ENCODE measurements at regions not wholly inside any gene's neighbourhood (a gene's known extent, or its start where the extent isn't known, plus 50 kb on each side); places are given as distances from the start of the nearest gene placed in this dataset.

- ATAC-seq (no peak), DNase-seq (no peak)
- H3K4me1 ChIP-seq = no peaks in the 10 kb centered on the region
- H3K27me3 ChIP-seq = no peaks in the 10 kb centered on the region
- H3K9me3 ChIP-seq = no peaks in the 10 kb centered on the region
- no peak for TF ChIP-seq CTCF (IDR thresholded peaks at IDR 0.05)
- no peaks in the 10 kb centered on the region for H3K36me3 ChIP-seq
- H3K4me3 ChIP-seq = no peak overlapping the region
- intact Hi-C loops (cut with DNase I) = no loop called here
- no peak overlapping the region for H3K27ac ChIP-seq
Measured at GRCh38 chr6:111959766-111960165, 86.5 kb upstream of the FYN start.

GRCh38 chr6:111967131-111967530 lies 86.8 kb upstream of the CCN6 start:
- Histone ChIP-seq H3K27me3 (no peaks in the 10 kb centered on the region), H3K4me3 (no peak overlapping the region), H3K4me1 (peaks cover 6% of the 10 kb centered on the region), H3K9me3 (no peaks in the 10 kb centered on the region), H3K27ac (no peak overlapping the region), H3K36me3 (no peaks in the 10 kb centered on the region)
- intact Hi-C loops (cut with DNase I) = no loop called here
- DNase-seq (no peak), ATAC-seq (no peak)
- no peak for TF ChIP-seq CTCF (IDR thresholded peaks at IDR 0.05)

GRCh38 chr6:111970426-111970825 lies 83.5 kb upstream of the CCN6 start:
- Histone ChIP-seq H3K27me3 (no peaks in the 10 kb centered on the region), H3K27ac (no peak overlapping the region), H3K9me3 (no peaks in the 10 kb centered on the region), H3K36me3 (no peaks in the 10 kb centered on the region), H3K4me3 (no peak overlapping the region), H3K4me1 (peaks cover 15% of the 10 kb centered on the region)
- ATAC-seq = peak; percentile 45
- intact Hi-C loops (cut with DNase I) = no loop called here
- no peak for DNase-seq
- no peak for TF ChIP-seq CTCF (IDR thresholded peaks at IDR 0.05)

- no peak for TF ChIP-seq CTCF (IDR thresholded peaks at IDR 0.05)
- DNase-seq = no peak
- intact Hi-C loops (cut with DNase I) = no loop called here
Measured at GRCh38 chr6:111971181-111971841, 82.6 kb upstream of the CCN6 start.

GRCh38 chr6:111971866-111972532 lies 81.9 kb upstream of the CCN6 start:
- no peaks in the 10 kb centered on the region for H3K27me3 ChIP-seq
- no peak overlapping the region for H3K27ac ChIP-seq
- peaks cover 15% of the 10 kb centered on the region for H3K4me1 ChIP-seq
- no peak overlapping the region for H3K4me3 ChIP-seq
- DNase-seq (no peak), ATAC-seq (no peak)
- no peak for TF ChIP-seq CTCF (IDR thresholded peaks at IDR 0.05)
- H3K36me3 ChIP-seq = no peaks in the 10 kb centered on the region
- intact Hi-C loops (cut with DNase I) = no loop called here
- H3K9me3 ChIP-seq = no peaks in the 10 kb centered on the region

More at GRCh38 chr6:111971181-111971841, 82.6 kb upstream of the CCN6 start:
- Histone ChIP-seq H3K27me3 (no peaks in the 10 kb centered on the region), H3K27ac (no peak overlapping the region), H3K9me3 (no peaks in the 10 kb centered on the region), H3K36me3 (no peaks in the 10 kb centered on the region), H3K4me3 (no peak overlapping the region), H3K4me1 (peaks cover 15% of the 10 kb centered on the region)
- no peak for ATAC-seq

Measured in upper lobe of right lung (tissue), 1 donor.